Hippocampal formation (tissue), 2 donors: ENCODE measurements at regions not wholly inside any gene's neighbourhood (a gene's known extent, or its start where the extent isn't known, plus 50 kb on each side); places are given as distances from the start of the nearest gene placed in this dataset.

Experiments
- DNase-seq, 2 donors: peaks; one replicate each; lab custom pipeline; 2025; lab: John Stamatoyannopoulos, UW

- DNase-seq = no peak
Observed at GRCh38 chr2:88832992-88833389, 141.5 kb downstream of the RPIA start.

- DNase-seq = no peak
Observed at GRCh38 chr2:88834376-88834775, 142.9 kb downstream of the RPIA start.

- DNase-seq = no peak
Observed at GRCh38 chr2:88834866-88835265, 143.4 kb downstream of the RPIA start.

- no peak for DNase-seq
Observed at GRCh38 chr2:88835726-88836125, 144.3 kb downstream of the RPIA start.

GRCh38 chr2:88836351-88836750, 144.9 kb downstream of the RPIA start:
- DNase-seq = no peak

GRCh38 chr2:88837511-88838160, 146.2 kb downstream of the RPIA start:
- DNase-seq = no peak

GRCh38 chr2:88838165-88838635, 146.7 kb downstream of the RPIA start:
- no peak for DNase-seq

- DNase-seq = no peak
Observed at GRCh38 chr2:88841224-88841929, 149.9 kb downstream of the RPIA start.

- no peak for DNase-seq
Observed at GRCh38 chr2:88842656-88843460, 151.4 kb downstream of the RPIA start.

GRCh38 chr2:88843651-88844050, 152.2 kb downstream of the RPIA start:
- DNase-seq = no peak

- no peak for DNase-seq
Observed at GRCh38 chr2:88844960-88845359, 153.5 kb downstream of the RPIA start.

GRCh38 chr2:88845772-88846661, 154.5 kb downstream of the RPIA start:
- DNase-seq = no peak

GRCh38 chr2:88852753-88853402, 161.4 kb downstream of the RPIA start:
- DNase-seq = no peak

- DNase-seq = no peak
Observed at GRCh38 chr2:88853403-88853790, 161.9 kb downstream of the RPIA start.

GRCh38 chr2:88854528-88854927, 163.1 kb downstream of the RPIA start:
- no peak for DNase-seq

GRCh38 chr2:88855620-88856408, 164.3 kb downstream of the RPIA start:
- no peak for DNase-seq

GRCh38 chr2:88856409-88857135, 165.1 kb downstream of the RPIA start:
- DNase-seq = no peak

- DNase-seq = no peak
Observed at GRCh38 chr2:88857274-88857741, 165.8 kb downstream of the RPIA start.

GRCh38 chr2:88857951-88858411, 166.5 kb downstream of the RPIA start:
- no peak for DNase-seq
